GM19025 (cell line): ENCODE measurements at regions not wholly inside any gene's neighbourhood (a gene's known extent, or its start where the extent isn't known, plus 50 kb on each side); places are given as distances from the start of the nearest gene placed in this dataset.

Experiments used
- ATAC-seq: cut with Tn5 transposase; IDR thresholded peaks from one replicate; pipeline ENCODE4 v1.9.1; 2021; ENCODE audit warnings: mild to moderate bottlenecking, low read depth, moderate library complexity; ENCODE audit not compliant: unreplicated experiment

- ATAC-seq: no peak
Measured at GRCh38 chr1:87851490-87851889, 522.8 kb downstream of the LMO4 start.

GRCh38 chr1:87852410-87853161 lies 523.9 kb downstream of the LMO4 start:
- no peak for ATAC-seq

GRCh38 chr1:87853576-87854351 lies 525.1 kb downstream of the LMO4 start:
- no peak for ATAC-seq

- ATAC-seq: no peak
Measured at GRCh38 chr1:87863317-87863716, 534.6 kb downstream of the LMO4 start.

GRCh38 chr1:87864676-87865075 lies 536.0 kb downstream of the LMO4 start:
- no peak for ATAC-seq

GRCh38 chr1:87866416-87866815 lies 537.7 kb downstream of the LMO4 start:
- no peak for ATAC-seq

- no peak for ATAC-seq
Measured at GRCh38 chr1:87867626-87868025, 538.9 kb downstream of the LMO4 start.

- no peak for ATAC-seq
Measured at GRCh38 chr1:87869567-87869966, 540.9 kb downstream of the LMO4 start.

GRCh38 chr1:87872189-87872588 lies 543.5 kb downstream of the LMO4 start:
- no peak for ATAC-seq

- no peak for ATAC-seq
Measured at GRCh38 chr1:87872692-87873091, 544.0 kb downstream of the LMO4 start.

GRCh38 chr1:87878873-87879272 lies 550.2 kb downstream of the LMO4 start:
- ATAC-seq: no peak

GRCh38 chr1:87880098-87880760 lies 551.5 kb downstream of the LMO4 start:
- ATAC-seq: no peak

- ATAC-seq: no peak
Measured at GRCh38 chr1:87880764-87881163, 552.1 kb downstream of the LMO4 start.

- ATAC-seq: no peak
Measured at GRCh38 chr1:87883906-87884305, 555.2 kb downstream of the LMO4 start.

GRCh38 chr1:87884581-87884980 lies 555.9 kb downstream of the LMO4 start:
- ATAC-seq: no peak

- ATAC-seq: no peak
Measured at GRCh38 chr1:87885278-87886025, 556.8 kb downstream of the LMO4 start.

- no peak for ATAC-seq
Measured at GRCh38 chr1:87887100-87887499, 558.4 kb downstream of the LMO4 start.

- no peak for ATAC-seq
Measured at GRCh38 chr1:87888446-87888845, 559.8 kb downstream of the LMO4 start.

GRCh38 chr1:87894062-87894461 lies 565.4 kb downstream of the LMO4 start:
- no peak for ATAC-seq

- no peak for ATAC-seq
Measured at GRCh38 chr1:87897481-87897880, 568.8 kb downstream of the LMO4 start.

- ATAC-seq: no peak
Measured at GRCh38 chr1:87898431-87898830, 569.8 kb downstream of the LMO4 start.
